Heart left ventricle (tissue), 16 donors: ENCODE measurements at regions not wholly inside any gene's neighbourhood (a gene's known extent, or its start where the extent isn't known, plus 50 kb on each side); places are given as distances from the start of the nearest gene placed in this dataset.

Experiments
- ATAC-seq, 4 donors: fragments of 200-7000 bp; cut with Tn5 transposase; one replicate each; pipeline ENCODE4 v1.9.1; 2020 to 2022; ENCODE audit warnings: moderate library complexity in 4 of 4, mild to moderate bottlenecking in 3 of 4, moderate number of reproducible peaks in 1 of 4
- DNase-seq, 5 donors: peaks; one replicate each; pipeline ENCODE4 v3.0.0-alpha.2; 2020
- H3K27ac ChIP-seq, 12 donors: fragments of 200-600 bp; sonication (generic) in 4 of 12; one replicate each; pipeline versions ENCODE4 v1.5.0 to v1.8.0; 2016 to 2022; ENCODE audit warnings: mild to moderate bottlenecking in 2 of 12
- H3K27me3 ChIP-seq, 9 donors: fragments of 200-600 bp; sonication (generic) in 2 of 9; one replicate each; pipeline versions ENCODE4 v1.5.1 to v1.8.0; 2016 to 2022; ENCODE audit warnings: mild to moderate bottlenecking in 3 of 9
- H3K36me3 ChIP-seq, 9 donors: fragments of 200-600 bp; sonication (generic) in 2 of 9; one replicate each; pipeline versions ENCODE4 v1.5.0 to v1.8.0; 2018 to 2022; ENCODE audit warnings: mild to moderate bottlenecking in 2 of 9
- H3K4me1 ChIP-seq, 12 donors: fragments of 200-600 bp; sonication (generic) in 4 of 12; one replicate each; pipeline versions ENCODE4 v1.5.0 to v1.8.0; 2016 to 2022; ENCODE audit warnings: mild to moderate bottlenecking in 3 of 12
- H3K4me3 ChIP-seq, 12 donors: fragments of 200-600 bp; sonication (generic) in 4 of 12; one replicate each; pipeline versions ENCODE4 v1.5.0 to v1.8.0; 2017 to 2022; ENCODE audit warnings: mild to moderate bottlenecking in 9 of 12, moderate library complexity in 4 of 12
- H3K9me3 ChIP-seq, 12 donors: fragments of 200-600 bp; sonication (generic) in 4 of 12; one replicate each; pipeline versions ENCODE4 v1.5.0 to v1.8.0; 2016 to 2022; ENCODE audit warnings: mild to moderate bottlenecking in 1 of 12
- CTCF ChIP-seq, 12 donors: fragments of 200-600 bp; sonication (generic) in 4 of 12; IDR thresholded peaks; one replicate each; pipeline versions ENCODE4 v1.5.0 to v1.8.0; 2018 to 2022; ENCODE audit warnings: antibody characterized with exemption in 12 of 12, mild to moderate bottlenecking in 5 of 12
- POLR2A ChIP-seq, 2 donors: fragments of 450-650 bp; IDR thresholded peaks; one replicate each; pipeline ENCODE4 v1.6.1; 2017; ENCODE audit warnings: antibody characterized with exemption in 2 of 2, mild to moderate bottlenecking in 2 of 2, moderate library complexity in 2 of 2
- WGBS, 4 donors: extraction: QIAGEN DNeasy Blood & Tissue Kit in 2 of 4; methylation state at CpG; one replicate each; pipeline versions ENCODE4 v1.1.5 to v1.1.7; 2013 to 2018; 5-methylcytosine and 5-hydroxymethylcytosine counted together
- intact Hi-C, 10 donors: fragments of 100-400 bp; cut with DNase I; formaldehyde crosslinking; loops; one replicate each; pipeline versions ENCODE4 v1.11.1 to v1.14.2; 2022
- donor health status: ischemic (EF 13 %, LVEDD 7.1; RV severe dilation, severe dysfunction).
- donor health status: healthy with polysubstance abuse.
- donor health status: DM: no; HTN: yes; CAD: no.
- donor health status: DM: no; HTN: no; CAD: no.
- donor health status: ischemic (EF 25% LVEDD 6.9; RV normal size, moderate dysfunction).
- donor health status: ischemic (EF 25% LVEDD 5.7; RV mildly dilated, moderate dysfunction).
- donor health status: healthy.
- donor health status: DM: yes; HTN: yes; CAD: no.
- donor health status: ischemic (EF 35%, LVEDD 5.7; RV mildly dilated, moderate dysfunction).
- donor health status: nonischemic (EF 11% LVEDD 7.7; RV severe dilation, severe dysfunction).
- donor health status: DM: yes; HTN: yes; CAD: no.
- donor health status: PGD.
- donor health status: ischemic (EF 29% LVEDD 5.4; RV normal size, mild dysfunction).
- donor health status: nonischemic (EF 23%, LVEDD 6.1; RV moderate dilation, normal function).

GRCh38 chr15:69860321-69860720 is 237.4 kb downstream of the TLE3 start:
- Histone ChIP-seq H3K36me3 (no peaks in the 10 kb centered on the region), H3K9me3 (no peaks in the 10 kb centered on the region), H3K27ac (no peak overlapping the region), H3K27me3 (peaks cover 0 to 35% (median 0%) of the 10 kb centered on the region in 9 donors), H3K4me3 (no peak overlapping the region), H3K4me1 (no peaks in the 10 kb centered on the region)
- TF ChIP-seq POLR2A (IDR thresholded peaks at IDR 0.05) (no peak), CTCF (IDR thresholded peaks at IDR 0.05) (no peak)
- DNase-seq (no peak), ATAC-seq (no peak)
- intact Hi-C loops: no loop called here
- 78 to 84% (median 81%) methylated on average over 7 of the region's 7 CpGs for WGBS, 4 donors

GRCh38 chr15:69860921-69861320 is 236.8 kb downstream of the TLE3 start:
- no peak for DNase-seq
- no peak overlapping the region for H3K4me3 ChIP-seq
- H3K9me3 ChIP-seq: no peaks in the 10 kb centered on the region
- no peak overlapping the region for H3K27ac ChIP-seq
- ATAC-seq: no peak
- no peaks in the 10 kb centered on the region for H3K36me3 ChIP-seq
- intact Hi-C loops: no loop called here
- WGBS, 4 donors: 56 to 66% (median 58%) methylated on average over 9 of the region's 9 CpGs
- no peaks in the 10 kb centered on the region for H3K4me1 ChIP-seq
- TF ChIP-seq CTCF (IDR thresholded peaks at IDR 0.05): no peak
- TF ChIP-seq POLR2A (IDR thresholded peaks at IDR 0.05): no peak
- H3K27me3 ChIP-seq: peaks cover 0 to 35% (median 0%) of the 10 kb centered on the region in 9 donors

- H3K36me3 ChIP-seq: no peaks in the 10 kb centered on the region
- ATAC-seq: no peak
Observed at GRCh38 chr15:69861331-69862171, 236.2 kb downstream of the TLE3 start.

More at GRCh38 chr15:69861331-69862171, 236.2 kb downstream of the TLE3 start:
- intact Hi-C loops: no loop called here
- 36 to 60% (median 45%) methylated on average over 7 to 8 of the region's 8 CpGs for WGBS, 4 donors
- Histone ChIP-seq H3K27me3 (peaks cover 0 to 29% (median 0%) of the 10 kb centered on the region in 9 donors), H3K27ac (no peak overlapping the region), H3K9me3 (no peaks in the 10 kb centered on the region), H3K4me3 (no peak overlapping the region), H3K4me1 (no peaks in the 10 kb centered on the region)
- DNase-seq: no peak
- no peak for TF ChIP-seq CTCF (IDR thresholded peaks at IDR 0.05)
- no peak for TF ChIP-seq POLR2A (IDR thresholded peaks at IDR 0.05)
